COLO668 (cell line): ENCODE measurements at regions not wholly inside any gene's neighbourhood (a gene's known extent, or its start where the extent isn't known, plus 50 kb on each side); places are given as distances from the start of the nearest gene placed in this dataset.

Experiments
- DNase-seq: peaks from one replicate; lab custom pipeline; 2025; ENCODE audit not compliant: unreplicated experiment; lab: John Stamatoyannopoulos, UW

- DNase-seq: no peak
Measured at GRCh38 chr2:163541943-163542342, 193.9 kb downstream of the FIGN start.

- no peak for DNase-seq
Measured at GRCh38 chr2:163541495-163541894, 194.3 kb downstream of the FIGN start.

- DNase-seq: no peak
Measured at GRCh38 chr2:163528640-163529217, 207.1 kb downstream of the FIGN start.

GRCh38 chr2:163527381-163527780 is 208.4 kb downstream of the FIGN start:
- DNase-seq: no peak

- no peak for DNase-seq
Measured at GRCh38 chr2:163518762-163519161, 217.0 kb downstream of the FIGN start.

- DNase-seq: no peak
Measured at GRCh38 chr2:163515836-163516235, 220.0 kb downstream of the FIGN start.

GRCh38 chr2:163505281-163505680 is 230.5 kb downstream of the FIGN start:
- DNase-seq: no peak

GRCh38 chr2:163493359-163494298 is 242.2 kb downstream of the FIGN start:
- DNase-seq: no peak

GRCh38 chr2:163491850-163492249 is 244.0 kb downstream of the FIGN start:
- no peak for DNase-seq

GRCh38 chr2:163490281-163490680 is 245.5 kb downstream of the FIGN start:
- no peak for DNase-seq

GRCh38 chr2:163481515-163481914 is 254.3 kb downstream of the FIGN start:
- no peak for DNase-seq

- DNase-seq: no peak
Measured at GRCh38 chr2:163479599-163479998, 256.2 kb downstream of the FIGN start.

- no peak for DNase-seq
Measured at GRCh38 chr2:163475815-163476214, 260.0 kb downstream of the FIGN start.

- DNase-seq: no peak
Measured at GRCh38 chr2:163474889-163475288, 260.9 kb downstream of the FIGN start.

- no peak for DNase-seq
Measured at GRCh38 chr2:163474319-163474744, 261.5 kb downstream of the FIGN start.

GRCh38 chr2:163471947-163472346 is 263.9 kb downstream of the FIGN start:
- no peak for DNase-seq

GRCh38 chr2:163469561-163469962 is 266.2 kb downstream of the FIGN start:
- DNase-seq: no peak

- no peak for DNase-seq
Measured at GRCh38 chr2:163467251-163467630, 268.6 kb downstream of the FIGN start.

GRCh38 chr2:163466331-163467250 is 269.2 kb downstream of the FIGN start:
- DNase-seq: no peak

- DNase-seq: no peak
Measured at GRCh38 chr2:163465440-163465839, 270.4 kb downstream of the FIGN start.

GRCh38 chr2:163463411-163463810 is 272.4 kb downstream of the FIGN start:
- DNase-seq: no peak
